ENCODE measurements at regions not wholly inside any gene's neighbourhood (a gene's known extent, or its start where the extent isn't known, plus 50 kb on each side); places are given as distances from the start of the nearest gene placed in this dataset.
"Not testable (repeated sequence)": the region's sequence is repeated elsewhere in the genome, so short reads cannot be mapped to it uniquely, and the experiment has no call there.

- no peak for DNase-seq (ENCODE audit: low read depth)
These were observed 104.2 kb upstream of the ACBD5 start for GRCh38 chr10:27344568-27345454.

- DNase-seq (ENCODE audit: low read depth) = no peak
These were observed 100.4 kb upstream of the ACBD5 start for GRCh38 chr10:27341001-27341400.

- not testable (repeated sequence) for DNase-seq (ENCODE audit: low read depth)
These were observed 94.6 kb upstream of the ACBD5 start for GRCh38 chr10:27335246-27335645.

GRCh38 chr10:27330074-27330473, 89.5 kb upstream of the ACBD5 start:
- DNase-seq (ENCODE audit: low read depth) = no peak

GRCh38 chr10:27328946-27329345, 88.3 kb upstream of the ACBD5 start:
- DNase-seq (ENCODE audit: low read depth) = no peak

- DNase-seq (ENCODE audit: low read depth) = not testable (repeated sequence)
These were observed 86.2 kb upstream of the ACBD5 start for GRCh38 chr10:27326748-27327147.

- no peak for DNase-seq (ENCODE audit: low read depth)
These were observed 79.3 kb upstream of the ACBD5 start for GRCh38 chr10:27319752-27320431.

GRCh38 chr10:27319139-27319538, 78.5 kb upstream of the ACBD5 start:
- DNase-seq (ENCODE audit: low read depth) = not testable (repeated sequence)

- DNase-seq (ENCODE audit: low read depth) = not testable (repeated sequence)
These were observed 74.5 kb upstream of the ACBD5 start for GRCh38 chr10:27315082-27315481.

- not testable (repeated sequence) for DNase-seq (ENCODE audit: low read depth)
These were observed 73.0 kb upstream of the ACBD5 start for GRCh38 chr10:27313586-27313985.

- DNase-seq (ENCODE audit: low read depth) = no peak
These were observed 72.3 kb upstream of the ACBD5 start for GRCh38 chr10:27312854-27313253.

- not testable (repeated sequence) for DNase-seq (ENCODE audit: low read depth)
These were observed 71.2 kb upstream of the ACBD5 start for GRCh38 chr10:27311809-27312208.

- not testable (repeated sequence) for DNase-seq (ENCODE audit: low read depth)
These were observed 57.9 kb upstream of the ACBD5 start for GRCh38 chr10:27298522-27298850.

- no peak for DNase-seq (ENCODE audit: low read depth)
These were observed 57.4 kb upstream of the ACBD5 start for GRCh38 chr10:27297844-27298521.

- DNase-seq (ENCODE audit: low read depth) = not testable (repeated sequence)
These were observed 55.7 kb upstream of the ACBD5 start for GRCh38 chr10:27296285-27296684.

GRCh38 chr10:27291253-27291895, 50.8 kb upstream of the ACBD5 start:
- not testable (repeated sequence) for DNase-seq (ENCODE audit: low read depth)

All from stimulated activated CD8-positive, alpha-beta memory T cell treated with anti-CD3 and anti-CD28 coated beads, Interleukin-15, amount 100 ng/mL, for 24 hours (primary cell).